Activated T-cell treated with anti-CD3 and anti-CD28 coated beads, Interleukin-2, amount 50 U/mL, for 72 hours (primary cell): ENCODE measurements at regions not wholly inside any gene's neighbourhood (a gene's known extent, or its start where the extent isn't known, plus 50 kb on each side); places are given as distances from the start of the nearest gene placed in this dataset.
A peak's percentile ranks its signal among the peaks of the same experiment; 100 is the strongest.
"Not testable (repeated sequence)": the region's sequence is repeated elsewhere in the genome, so short reads cannot be mapped to it uniquely, and the experiment has no call there.

ENCODE experiments used
- ATAC-seq, 2 donors: fragments of 150-1000 bp; cut with Tn5 transposase; replicated peaks in 1 of 2; 2 replicates each; pipeline ENCODE4 v1.10.0; 2021; ENCODE audit warnings: moderate library complexity in 2 of 2, mild to moderate bottlenecking in 1 of 2
- DNase-seq, 2 donors: peaks; one replicate each; pipeline ENCODE4 v3.0.0; 2021 to 2022; ENCODE audit warnings: mixed read lengths in 1 of 2
- H3K27ac Mint-ChIP-seq: one replicate; pipeline ENCODE4 v1.8.0; 2022; ENCODE audit warnings: mild to moderate bottlenecking, moderate library complexity, mixed read lengths
- H3K27me3 Mint-ChIP-seq: one replicate; pipeline ENCODE4 v1.8.0; 2022; ENCODE audit warnings: low read depth, mixed read lengths
- H3K36me3 Mint-ChIP-seq, 2 donors: one replicate each; pipeline ENCODE4 v1.8.0; 2022; ENCODE audit warnings: mixed read lengths in 2 of 2, mild to moderate bottlenecking in 1 of 2; ENCODE audit not compliant: insufficient read depth in 2 of 2
- H3K4me1 Mint-ChIP-seq: one replicate; pipeline ENCODE4 v1.8.0; 2022; ENCODE audit warnings: low read depth, mixed read lengths
- H3K4me3 Mint-ChIP-seq, 2 donors: one replicate each; pipeline ENCODE4 v1.8.0; 2022; ENCODE audit warnings: mild to moderate bottlenecking in 2 of 2, mixed read lengths in 2 of 2, moderate library complexity in 2 of 2
- H3K9me3 Mint-ChIP-seq, 2 donors: one replicate each; pipeline ENCODE4 v1.8.0; 2022; ENCODE audit warnings: mixed read lengths in 2 of 2

DNA sequence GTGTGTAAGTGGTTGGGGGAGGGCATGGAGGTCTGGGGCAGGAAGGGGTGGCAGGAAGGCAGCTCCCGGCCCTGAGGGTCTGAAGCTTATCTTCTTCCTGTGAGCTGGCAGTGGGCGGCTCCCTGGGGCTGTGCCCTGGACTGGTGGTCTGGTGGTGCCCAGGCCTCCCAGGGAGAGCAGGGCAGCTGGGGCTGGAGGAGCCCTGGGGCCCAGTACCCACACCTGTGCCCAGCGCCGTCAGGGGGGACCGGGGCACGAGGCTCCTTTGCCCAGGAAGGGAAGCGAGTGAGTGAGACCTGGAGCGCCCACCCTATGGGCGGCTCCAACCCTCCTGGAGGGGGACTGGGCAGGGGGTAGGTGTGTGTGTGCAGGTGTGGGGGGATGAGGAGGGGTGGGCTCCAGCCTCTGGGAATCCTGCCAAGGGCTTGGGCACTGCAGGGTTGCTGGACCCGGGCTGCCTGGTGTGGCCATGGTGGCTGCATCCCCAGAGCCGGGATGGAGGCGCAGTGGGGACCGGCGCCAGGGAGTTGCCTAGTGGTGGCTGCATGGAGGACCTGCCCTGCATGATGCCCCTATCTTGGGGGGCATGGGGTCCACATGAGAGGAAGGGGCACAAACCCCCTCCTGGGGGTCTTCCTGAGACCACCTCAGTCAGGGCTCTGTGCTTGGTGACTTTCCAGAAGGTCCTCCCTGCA is 353.6 kb downstream of the TMEM121 start:
- H3K36me3 Mint-ChIP-seq, result no peaks in the 10 kb centered on the region
- no peak overlapping the region for H3K27ac Mint-ChIP-seq
- peak in 1 of 2 donors; percentile 24 for ATAC-seq
- no peak for DNase-seq
- peaks cover 36% of the 10 kb centered on the region for H3K27me3 Mint-ChIP-seq
- no peaks in the 10 kb centered on the region for H3K9me3 Mint-ChIP-seq
- no peak overlapping the region for H3K4me3 Mint-ChIP-seq
- H3K4me1 Mint-ChIP-seq, result no peaks in the 10 kb centered on the region

DNA sequence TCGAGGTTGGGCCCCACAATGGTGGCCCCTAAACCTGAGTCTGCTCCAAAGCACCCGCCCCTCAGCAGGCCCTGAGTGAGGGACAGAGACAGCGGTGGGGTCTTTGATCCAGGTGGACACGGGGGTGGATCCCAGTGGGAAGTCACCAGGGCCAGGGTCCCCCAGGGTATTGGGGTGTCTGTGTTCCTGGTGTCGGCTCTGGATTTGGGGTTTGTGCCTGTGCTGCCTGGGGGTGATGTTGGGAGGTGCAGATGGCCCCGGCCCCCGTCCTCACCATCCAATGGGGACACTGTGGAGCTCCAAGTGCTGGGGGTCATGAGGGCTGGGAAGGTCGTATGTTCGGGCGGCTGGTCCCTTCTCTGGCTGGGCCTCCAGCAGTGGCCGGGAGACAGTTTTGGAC is 354.2 kb downstream of the TMEM121 start:
- DNase-seq, result no peak
- no peak overlapping the region for H3K27ac Mint-ChIP-seq
- H3K36me3 Mint-ChIP-seq, result no peaks in the 10 kb centered on the region
- H3K4me3 Mint-ChIP-seq, result no peak overlapping the region
- no peaks in the 10 kb centered on the region for H3K4me1 Mint-ChIP-seq
- no peak for ATAC-seq
- H3K9me3 Mint-ChIP-seq, result no peaks in the 10 kb centered on the region
- peaks cover 30% of the 10 kb centered on the region for H3K27me3 Mint-ChIP-seq

DNA sequence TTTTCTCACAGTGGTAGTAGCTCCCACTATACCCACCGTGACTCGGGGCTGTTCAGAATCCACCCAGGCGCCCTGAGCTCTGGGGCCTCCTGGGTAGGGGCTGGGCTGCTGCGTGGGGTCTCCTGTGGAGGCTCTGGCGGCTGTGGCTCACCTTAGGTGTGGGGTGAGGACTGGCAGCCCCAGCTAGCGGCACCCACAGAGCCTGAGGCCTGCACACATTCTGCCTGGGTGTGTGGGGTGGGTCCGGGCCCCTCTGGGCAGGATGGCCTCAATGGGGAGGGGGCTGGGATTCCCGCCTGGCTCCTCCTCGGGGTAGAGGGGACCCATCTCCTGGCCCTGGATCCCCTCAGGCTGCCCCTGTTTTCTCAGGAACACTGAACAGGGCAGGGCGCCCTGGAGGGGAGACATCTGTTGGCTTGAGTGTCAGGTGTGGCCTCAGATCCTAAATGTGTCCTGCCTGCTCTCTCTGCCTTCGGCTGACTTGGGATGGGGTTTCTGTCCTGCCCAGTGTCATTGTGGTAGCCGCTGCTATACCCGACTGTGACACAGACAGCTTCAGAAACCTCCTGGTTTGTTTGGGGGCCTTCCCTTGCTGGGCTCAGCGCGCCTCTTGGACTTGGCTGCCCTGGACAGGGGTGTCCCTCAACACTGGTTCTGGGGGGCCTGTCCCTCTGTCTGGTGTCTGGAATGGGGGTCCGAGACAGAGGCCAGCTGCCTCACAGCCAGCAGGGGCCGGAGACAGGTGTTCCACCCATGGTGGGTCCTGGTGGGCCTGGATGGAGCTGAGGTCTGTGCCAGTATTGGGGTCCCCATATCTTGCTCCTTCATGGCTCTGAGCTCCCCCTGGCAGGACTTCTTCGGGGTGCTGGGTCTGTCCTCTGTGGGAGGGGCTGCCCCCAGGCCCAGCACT is 354.9 kb downstream of the TMEM121 start:
- no peaks in the 10 kb centered on the region for H3K9me3 Mint-ChIP-seq
- H3K4me1 Mint-ChIP-seq, result no peaks in the 10 kb centered on the region
- DNase-seq (no peak), ATAC-seq (no peak)
- no peak overlapping the region for H3K4me3 Mint-ChIP-seq
- peaks cover 24% of the 10 kb centered on the region for H3K27me3 Mint-ChIP-seq
- H3K36me3 Mint-ChIP-seq, result no peaks in the 10 kb centered on the region
- H3K27ac Mint-ChIP-seq, result no peak overlapping the region

DNA sequence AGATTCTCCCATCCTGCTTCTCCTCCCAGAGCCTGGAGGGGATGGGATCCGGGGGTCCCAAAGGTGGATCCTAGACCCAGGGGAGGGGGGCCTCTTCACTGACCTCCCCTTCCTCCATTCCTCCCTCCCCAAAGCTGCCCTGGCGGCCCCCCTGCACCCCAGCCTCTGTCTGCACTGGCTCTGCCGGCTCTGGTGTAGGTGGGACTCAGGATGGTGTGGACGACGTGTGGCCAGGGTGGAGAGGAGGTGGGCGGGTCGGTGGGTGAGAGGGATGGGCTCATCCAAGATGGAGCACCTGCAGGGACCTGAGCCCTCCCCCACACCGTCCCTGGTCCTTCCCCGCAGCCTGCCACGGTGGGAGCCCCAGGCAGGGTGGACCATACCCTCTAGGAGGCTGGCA is 355.6 kb downstream of the TMEM121 start:
- not testable (repeated sequence) for H3K36me3 Mint-ChIP-seq, H3K4me3 Mint-ChIP-seq, H3K4me1 Mint-ChIP-seq, H3K27ac Mint-ChIP-seq, DNase-seq, ATAC-seq, H3K9me3 Mint-ChIP-seq
- peaks cover 17% of the 10 kb centered on the region for H3K27me3 Mint-ChIP-seq

DNA sequence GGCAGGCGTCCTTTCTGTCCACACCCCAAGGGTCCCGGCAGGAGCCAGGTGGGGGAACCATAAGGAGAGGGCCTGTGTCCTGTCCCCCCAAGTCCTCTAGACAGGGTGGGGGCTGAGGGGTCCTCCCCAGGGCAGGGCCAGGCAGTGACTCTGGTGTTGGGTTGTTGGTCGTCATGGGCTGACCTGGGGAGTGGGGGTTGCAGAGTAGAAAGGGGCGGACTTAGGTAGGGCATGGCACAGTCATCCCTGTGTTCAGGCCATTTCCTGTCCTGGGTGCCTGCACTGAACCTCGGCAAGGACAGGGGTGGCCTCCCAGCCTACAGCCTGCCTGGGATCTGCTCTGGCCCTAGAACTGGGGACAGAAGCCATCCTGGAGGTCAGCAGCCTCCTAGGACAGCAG is 356.2 kb downstream of the TMEM121 start:
- no peak for DNase-seq

DNA sequence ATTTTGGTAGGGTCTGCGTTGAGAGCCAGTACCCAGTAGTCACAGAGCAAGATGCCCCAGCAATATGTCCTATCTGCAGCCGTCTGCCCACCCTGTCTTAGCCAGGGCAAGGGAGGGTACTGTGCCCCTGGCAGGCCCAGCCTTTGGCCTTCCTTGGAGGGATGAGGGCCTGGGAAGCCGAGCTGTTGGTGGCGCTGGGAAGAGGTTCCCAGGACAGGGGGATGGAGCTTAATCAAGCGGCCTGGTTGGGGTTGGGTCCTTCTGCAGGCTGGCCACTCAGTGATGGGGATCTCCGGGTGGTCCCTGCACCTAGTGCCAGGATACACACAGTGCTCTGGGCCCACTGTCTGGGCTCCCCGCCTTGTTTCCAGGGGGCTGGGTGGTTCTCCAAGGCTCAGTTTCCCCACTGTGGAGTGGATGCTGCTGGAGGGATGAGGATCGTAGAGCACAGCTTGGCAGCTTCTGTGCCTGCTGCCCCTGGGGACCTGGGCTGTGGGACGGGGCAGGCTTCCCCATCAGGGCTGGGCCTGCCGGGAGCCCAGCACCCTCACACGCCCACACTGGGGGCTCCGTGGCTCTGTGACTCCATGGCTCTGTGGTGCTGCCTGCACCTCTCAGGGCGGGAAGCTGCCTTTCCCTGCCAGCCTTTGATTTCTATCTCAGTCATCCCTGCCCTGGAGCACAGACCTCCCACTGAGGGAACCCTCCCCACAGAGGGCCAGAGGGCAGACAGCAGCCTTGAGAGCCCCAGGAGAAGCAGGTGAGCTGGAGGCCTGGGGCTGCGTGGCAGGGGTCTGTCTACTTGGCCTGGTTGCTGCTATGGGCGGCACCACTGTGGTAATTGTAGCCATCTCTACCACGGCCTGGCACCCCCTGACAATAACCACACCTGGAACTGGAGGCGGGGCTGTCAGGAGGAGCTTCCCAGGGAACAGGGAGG is 357.0 kb downstream of the TMEM121 start:
- H3K4me3 Mint-ChIP-seq, result no peak overlapping the region
- peaks cover 17% of the 10 kb centered on the region for H3K27me3 Mint-ChIP-seq
- no peaks in the 10 kb centered on the region for H3K4me1 Mint-ChIP-seq
- H3K27ac Mint-ChIP-seq, result no peak overlapping the region
- no peaks in the 10 kb centered on the region for H3K9me3 Mint-ChIP-seq
- DNase-seq, result no peak
- no peak for ATAC-seq
- H3K36me3 Mint-ChIP-seq, result no peaks in the 10 kb centered on the region

More for the DNA sequence above, 356.2 kb downstream of the TMEM121 start:
- no peak for ATAC-seq
- Mint-ChIP-seq H3K27ac (no peak overlapping the region), H3K27me3 (peaks cover 13% of the 10 kb centered on the region), H3K4me3 (no peak overlapping the region), H3K9me3 (no peaks in the 10 kb centered on the region), H3K36me3 (no peaks in the 10 kb centered on the region), H3K4me1 (no peaks in the 10 kb centered on the region)

DNA sequence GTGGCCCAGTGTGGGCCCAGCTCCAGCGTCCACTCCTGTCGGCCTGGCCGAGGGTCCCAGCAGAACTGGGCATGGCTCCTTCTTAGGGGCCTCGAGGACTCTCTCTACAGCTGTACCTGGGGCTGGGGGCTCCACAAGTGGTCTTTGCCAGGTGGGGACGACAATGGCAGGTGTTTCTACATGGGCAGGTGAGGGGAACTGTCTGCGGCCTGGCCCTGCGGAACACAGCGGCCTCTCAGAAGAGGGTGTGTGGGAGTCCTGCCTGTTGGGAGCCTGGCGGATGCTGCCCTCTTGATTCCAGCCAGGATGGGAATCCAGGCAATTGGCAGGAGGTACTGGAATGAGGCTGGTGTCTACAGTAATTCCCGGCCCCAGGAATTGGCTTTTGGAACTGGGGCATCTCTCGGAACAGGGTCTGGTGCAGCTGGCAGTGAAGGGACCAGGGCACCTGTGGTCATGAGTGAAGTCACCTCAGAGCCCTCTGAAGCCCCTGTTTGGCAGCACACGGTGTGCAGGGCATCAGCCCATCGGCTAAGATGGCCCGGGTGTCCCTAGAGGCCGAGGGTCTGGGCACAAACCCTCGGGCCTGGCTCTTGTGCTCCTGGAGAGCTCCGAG is 357.9 kb downstream of the TMEM121 start:
- H3K36me3 Mint-ChIP-seq, H3K4me3 Mint-ChIP-seq, ATAC-seq, H3K27ac Mint-ChIP-seq, DNase-seq, H3K9me3 Mint-ChIP-seq, H3K4me1 Mint-ChIP-seq: not testable (repeated sequence)
- peaks cover 12% of the 10 kb centered on the region for H3K27me3 Mint-ChIP-seq

GRCh38 chr14:105884808-105885281 is 358.5 kb downstream of the TMEM121 start:
- no peaks in the 10 kb centered on the region for H3K4me1 Mint-ChIP-seq
- no peaks in the 10 kb centered on the region for H3K9me3 Mint-ChIP-seq
- peaks cover 7% of the 10 kb centered on the region for H3K27me3 Mint-ChIP-seq
- ATAC-seq, result no peak
- no peak overlapping the region for H3K4me3 Mint-ChIP-seq
- no peaks in the 10 kb centered on the region for H3K36me3 Mint-ChIP-seq
- no peak overlapping the region for H3K27ac Mint-ChIP-seq
- no peak for DNase-seq

- Mint-ChIP-seq H3K4me3 (no peak overlapping the region), H3K36me3 (no peaks in the 10 kb centered on the region)
- DNase-seq, result no peak
These were observed 359.4 kb downstream of the TMEM121 start for GRCh38 chr14:105885561-105886320.

DNA sequence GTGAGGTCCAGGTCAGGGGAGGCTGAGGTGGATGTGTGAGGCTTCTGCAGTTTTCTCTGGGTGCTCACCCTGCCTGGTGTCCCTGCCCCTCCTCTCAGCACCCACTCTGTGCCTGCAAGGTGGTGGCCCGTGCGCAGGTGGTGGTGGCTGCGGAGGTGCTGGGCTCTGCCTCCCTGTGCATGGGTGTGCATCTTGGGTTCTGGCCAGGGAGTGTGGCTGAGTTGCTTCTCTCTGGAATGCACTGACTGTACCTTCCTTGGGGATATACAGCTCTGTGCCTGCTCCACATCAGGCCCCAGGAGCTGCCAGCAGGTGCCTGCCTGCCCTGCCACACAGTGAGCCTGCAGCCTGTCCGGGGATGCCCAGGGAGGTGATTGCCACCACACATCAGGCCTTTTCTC is 360.4 kb downstream of the TMEM121 start:
- H3K27me3 Mint-ChIP-seq, H3K9me3 Mint-ChIP-seq, H3K4me3 Mint-ChIP-seq, H3K36me3 Mint-ChIP-seq, ATAC-seq, H3K4me1 Mint-ChIP-seq, H3K27ac Mint-ChIP-seq, DNase-seq: not testable (repeated sequence)

More at GRCh38 chr14:105885561-105886320, 359.4 kb downstream of the TMEM121 start:
- Mint-ChIP-seq H3K27me3 (peaks cover 7% of the 10 kb centered on the region), H3K9me3 (no peaks in the 10 kb centered on the region), H3K27ac (no peak overlapping the region), H3K4me1 (no peaks in the 10 kb centered on the region)
- no peak for ATAC-seq

- no peaks in the 10 kb centered on the region for H3K4me1 Mint-ChIP-seq
- H3K4me3 Mint-ChIP-seq, result no peak overlapping the region
- no peak for DNase-seq
- no peaks in the 10 kb centered on the region for H3K36me3 Mint-ChIP-seq
- ATAC-seq, result no peak
- H3K9me3 Mint-ChIP-seq, result no peaks in the 10 kb centered on the region
- no peak overlapping the region for H3K27ac Mint-ChIP-seq
- H3K27me3 Mint-ChIP-seq, result peaks cover 7% of the 10 kb centered on the region
These were observed 361.3 kb downstream of the TMEM121 start for GRCh38 chr14:105887692-105888091.

DNA sequence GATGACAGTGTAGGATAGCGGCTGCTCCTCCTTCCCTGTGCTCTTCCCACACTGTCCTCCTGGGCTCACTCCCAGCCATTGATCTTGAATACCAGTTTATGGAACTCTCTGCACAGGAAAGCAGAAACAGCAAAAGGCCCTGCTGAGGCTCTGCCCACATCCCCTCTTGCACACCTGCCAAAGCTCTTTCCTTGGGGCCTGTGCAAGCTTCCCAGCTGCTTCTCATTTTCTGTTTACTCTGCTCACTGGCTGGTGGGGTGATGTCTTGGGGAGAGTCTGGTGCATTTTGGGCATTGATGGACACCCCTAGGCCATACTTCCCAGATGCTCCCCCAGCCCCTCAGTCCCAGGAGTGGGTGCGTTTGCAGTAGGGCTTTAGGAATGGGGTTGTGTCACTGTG is 361.8 kb downstream of the TMEM121 start:
- DNase-seq (no peak), ATAC-seq (no peak)
- Mint-ChIP-seq H3K4me3 (no peak overlapping the region), H3K27ac (no peak overlapping the region), H3K4me1 (no peaks in the 10 kb centered on the region), H3K9me3 (no peaks in the 10 kb centered on the region), H3K27me3 (peaks cover 7% of the 10 kb centered on the region), H3K36me3 (no peaks in the 10 kb centered on the region)
